Kasumi-1 (cell line): ENCODE measurements at regions not wholly inside any gene's neighbourhood (a gene's known extent, or its start where the extent isn't known, plus 50 kb on each side); places are given as distances from the start of the nearest gene placed in this dataset.

Experiments used
- DNase-seq, 2 experiments: peaks; one replicate each; lab custom pipeline; 2025; lab: John Stamatoyannopoulos, UW

DNA sequence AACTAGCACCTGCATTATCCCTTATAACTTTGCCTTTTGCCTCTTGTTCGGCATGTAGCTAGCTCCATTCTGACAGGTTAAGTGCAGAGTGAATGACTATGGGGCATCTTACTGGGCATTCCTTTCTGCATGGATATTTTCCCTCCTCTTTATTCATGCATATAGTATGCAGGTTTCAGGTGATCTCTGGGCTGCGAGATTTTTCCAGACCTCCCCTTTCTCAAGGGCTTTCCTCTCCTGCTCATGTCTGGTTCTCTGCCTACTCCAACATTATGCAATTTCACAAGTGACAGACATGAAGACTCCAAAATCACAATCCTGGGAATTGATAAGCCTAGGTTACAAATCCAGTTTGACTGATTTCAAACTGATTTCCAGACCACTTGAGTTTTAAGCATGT is 503.8 kb downstream of the NXPH1 start:
- DNase-seq, result no peak

DNA sequence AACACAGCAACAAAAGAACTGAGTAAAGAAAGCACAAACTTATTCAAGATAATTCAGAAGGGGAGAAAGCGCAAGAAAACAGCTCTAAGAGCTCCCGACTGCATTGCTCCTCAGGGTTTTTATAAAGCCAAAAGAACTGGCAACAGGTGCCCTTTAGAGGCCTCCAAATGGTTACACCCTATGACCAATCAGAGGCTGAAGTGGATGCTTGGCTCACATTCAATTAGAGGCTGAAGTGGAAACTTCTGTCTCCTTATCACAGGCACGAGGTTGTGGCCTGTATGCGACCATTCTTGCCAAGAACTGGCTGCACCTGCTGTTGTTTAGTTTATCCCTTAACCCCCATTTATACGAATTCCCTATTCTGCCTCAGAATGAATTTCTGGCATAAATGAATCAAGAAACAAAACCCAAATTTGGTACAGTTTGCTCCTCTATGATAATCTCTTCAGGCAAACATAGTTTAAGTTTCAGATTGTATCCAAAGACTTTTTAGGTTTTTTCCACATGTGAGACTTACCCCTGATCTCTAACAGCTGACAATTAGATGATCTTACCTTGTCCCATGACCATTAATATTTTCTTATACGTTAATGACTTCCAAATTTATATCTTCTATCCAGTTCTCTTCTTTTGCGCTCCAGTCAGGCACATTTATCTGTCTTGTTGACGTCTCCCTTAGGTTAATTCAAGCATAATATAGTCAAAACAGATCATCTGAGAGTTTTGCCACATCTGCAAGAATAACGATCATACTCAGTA is 504.8 kb downstream of the NXPH1 start:
- DNase-seq, result no peak

DNA sequence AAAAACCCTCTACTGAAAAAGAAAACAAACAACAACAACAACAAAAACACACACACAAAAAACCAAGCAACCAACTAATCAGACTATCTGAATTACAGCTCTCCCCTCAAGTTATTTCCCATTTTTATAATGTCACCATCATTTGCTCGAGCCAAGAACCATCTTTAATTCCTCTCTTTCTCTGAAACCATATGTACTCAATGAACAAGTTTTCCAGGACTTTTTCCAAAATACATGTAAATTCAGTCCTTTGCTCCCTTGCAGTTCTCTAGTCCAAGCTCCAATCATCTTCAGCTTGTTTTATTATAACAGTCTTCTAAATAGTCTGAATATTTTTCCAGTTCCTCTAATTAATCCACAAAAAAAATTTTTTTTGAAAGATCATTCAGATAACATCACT is 506.0 kb downstream of the NXPH1 start:
- DNase-seq, result no peak

- DNase-seq, result no peak
Observed at GRCh38 chr7:8963722-8964121, 530.3 kb downstream of the NXPH1 start.

GRCh38 chr7:8965177-8965576 is 531.8 kb downstream of the NXPH1 start:
- no peak for DNase-seq

DNA sequence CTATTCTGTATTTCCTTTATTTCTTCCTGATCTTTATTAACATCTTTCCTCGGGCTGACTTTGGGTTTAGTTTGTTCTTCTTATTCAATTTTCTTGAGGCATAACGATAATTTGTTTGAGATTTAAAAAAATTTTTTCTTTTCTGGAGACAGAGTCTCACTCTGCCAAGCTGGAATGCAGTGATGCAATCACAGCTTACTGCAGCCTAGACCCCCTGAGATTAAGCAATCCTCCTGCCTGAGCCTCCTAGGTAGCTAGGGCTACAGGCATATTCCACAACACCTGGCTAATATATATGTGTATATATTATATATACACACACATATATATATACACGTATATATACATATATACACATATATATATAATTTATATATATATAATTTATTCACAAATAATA is 540.2 kb downstream of the NXPH1 start:
- DNase-seq, result no peak

DNA sequence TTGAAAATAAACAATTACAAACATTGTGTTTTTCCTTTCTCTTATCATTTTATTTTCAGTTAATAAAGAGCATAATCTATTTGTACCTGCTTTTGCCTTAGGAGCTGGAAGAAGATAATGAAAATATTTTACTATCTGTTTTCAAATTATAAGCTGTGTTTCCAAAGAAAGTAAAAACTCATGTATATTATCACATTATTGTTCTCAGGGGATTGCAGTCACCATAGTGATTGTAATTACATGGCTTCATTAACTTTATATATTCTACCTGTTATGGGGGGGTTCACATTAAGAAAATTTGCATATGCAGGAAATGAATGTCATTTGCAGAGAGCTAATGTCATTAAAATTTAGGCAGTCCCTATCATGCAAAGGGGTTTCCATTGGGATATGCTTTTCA is 542.3 kb downstream of the NXPH1 start:
- no peak for DNase-seq

DNA sequence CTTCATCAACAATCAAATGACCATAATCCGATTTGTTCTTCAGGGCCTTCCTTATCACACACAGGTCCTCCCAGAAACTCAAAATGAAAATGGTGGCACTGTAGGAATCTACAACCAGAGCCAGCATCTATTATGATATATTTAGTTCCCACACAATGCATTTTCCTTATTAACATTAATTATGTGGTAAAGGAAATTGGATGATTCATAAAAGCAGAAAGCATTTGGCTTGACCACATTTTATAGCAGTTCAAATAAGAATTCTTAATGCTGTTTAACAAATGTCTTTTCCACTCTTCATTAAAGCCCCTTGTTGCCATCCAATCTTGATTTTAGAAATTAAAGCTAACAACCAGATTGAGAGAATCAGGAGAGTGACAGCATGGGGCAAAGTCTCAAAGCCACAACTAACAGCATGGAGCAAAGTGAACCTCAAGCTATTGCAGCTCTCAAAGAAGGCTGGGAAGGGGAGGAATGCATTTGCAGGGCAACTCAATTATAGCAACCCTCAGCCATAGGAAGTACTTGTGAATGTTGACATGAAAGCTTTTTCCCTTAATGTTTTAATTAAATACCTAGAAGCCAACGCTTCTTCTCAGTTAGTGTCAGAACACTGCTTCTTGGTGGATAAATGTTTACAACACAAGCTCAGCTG is 549.1 kb downstream of the NXPH1 start:
- no peak for DNase-seq

DNA sequence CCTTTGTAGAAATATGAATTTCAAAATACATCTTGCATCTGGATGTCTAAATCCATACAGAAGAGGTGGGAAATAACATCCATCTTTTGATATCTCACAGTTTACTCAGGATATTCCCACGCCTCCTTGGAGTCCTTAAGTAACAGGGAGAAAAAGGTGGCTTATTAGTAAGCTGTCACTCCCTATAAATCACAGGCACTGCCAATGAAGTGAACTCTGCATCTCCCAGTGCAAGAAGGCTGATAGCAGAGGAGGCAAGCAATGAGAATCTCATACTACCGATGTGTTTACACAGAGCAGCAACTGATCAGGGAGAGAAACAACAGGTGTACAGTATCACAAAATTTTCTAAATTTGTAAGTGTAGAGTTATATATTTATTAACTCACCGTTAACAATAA is 551.8 kb downstream of the NXPH1 start:
- no peak for DNase-seq

- DNase-seq, result no peak
Observed at GRCh38 chr7:8988267-8988666, 554.9 kb downstream of the NXPH1 start.

DNA sequence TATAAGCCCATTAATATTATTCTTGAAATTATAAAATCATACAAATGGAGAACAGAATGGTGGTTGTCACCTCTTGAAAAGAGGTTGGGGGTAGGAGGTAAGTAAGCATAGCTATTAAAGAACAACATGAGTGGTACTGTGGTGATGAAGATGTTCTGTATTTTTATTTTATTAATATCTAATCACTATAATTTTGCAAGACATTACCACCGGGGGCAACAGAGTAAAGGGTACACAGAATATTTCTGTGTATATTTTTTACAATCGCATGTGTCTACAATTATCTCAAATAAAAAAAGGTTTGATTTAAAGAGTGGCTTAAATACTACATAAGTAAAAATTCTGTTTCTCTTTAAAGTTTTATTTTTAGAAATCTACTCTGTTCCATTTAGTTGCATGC is 557.8 kb downstream of the NXPH1 start:
- no peak for DNase-seq

DNA sequence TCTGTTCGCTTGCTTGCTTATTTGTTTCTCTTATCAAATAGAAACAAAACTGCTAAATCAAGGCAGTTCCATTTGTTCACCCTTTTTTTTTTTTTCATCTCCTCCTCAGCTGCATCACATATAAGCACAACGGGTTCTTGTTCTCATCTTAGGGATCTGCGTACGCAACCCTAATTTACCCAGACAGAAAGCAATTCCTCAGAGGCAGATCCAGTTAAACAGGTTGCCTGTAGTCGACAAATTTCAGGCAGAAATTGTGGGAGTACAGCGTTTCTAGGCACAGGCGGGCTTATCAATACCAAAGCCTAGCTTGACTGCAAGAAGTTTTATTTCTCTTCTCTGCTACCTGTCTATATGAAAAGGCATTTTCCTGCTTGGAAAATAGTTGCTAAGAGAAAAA is 565.4 kb downstream of the NXPH1 start:
- no peak for DNase-seq

- DNase-seq, result no peak
Observed at GRCh38 chr7:9013940-9014339, 580.5 kb downstream of the NXPH1 start.

- DNase-seq, result no peak
Observed at GRCh38 chr7:9017286-9017685, 583.9 kb downstream of the NXPH1 start.

- DNase-seq, result no peak
Observed at GRCh38 chr7:9022456-9022855, 589.0 kb downstream of the NXPH1 start.

- no peak for DNase-seq
Observed at GRCh38 chr7:9023675-9024294, 590.4 kb downstream of the NXPH1 start.

DNA sequence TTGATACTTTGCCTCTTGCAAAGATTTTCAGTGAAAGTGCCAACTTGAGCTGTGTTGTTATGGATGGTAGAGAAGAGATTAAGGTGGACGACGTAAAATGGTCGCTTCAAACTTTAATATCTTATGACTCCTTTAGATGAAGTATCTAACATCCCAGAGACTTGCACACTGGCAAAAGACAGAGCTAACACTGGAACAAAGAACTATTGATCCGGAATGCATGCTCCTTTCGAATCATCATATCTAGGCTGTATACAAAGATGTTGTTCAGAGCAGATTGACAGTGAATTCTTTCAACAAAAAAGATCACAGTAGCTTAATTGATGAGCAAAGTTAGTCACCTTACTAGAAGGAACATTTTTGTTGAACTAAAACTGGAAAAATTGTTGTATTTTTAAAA is 592.7 kb downstream of the NXPH1 start:
- no peak for DNase-seq

GRCh38 chr7:9028012-9028411 is 594.6 kb downstream of the NXPH1 start:
- no peak for DNase-seq

DNA sequence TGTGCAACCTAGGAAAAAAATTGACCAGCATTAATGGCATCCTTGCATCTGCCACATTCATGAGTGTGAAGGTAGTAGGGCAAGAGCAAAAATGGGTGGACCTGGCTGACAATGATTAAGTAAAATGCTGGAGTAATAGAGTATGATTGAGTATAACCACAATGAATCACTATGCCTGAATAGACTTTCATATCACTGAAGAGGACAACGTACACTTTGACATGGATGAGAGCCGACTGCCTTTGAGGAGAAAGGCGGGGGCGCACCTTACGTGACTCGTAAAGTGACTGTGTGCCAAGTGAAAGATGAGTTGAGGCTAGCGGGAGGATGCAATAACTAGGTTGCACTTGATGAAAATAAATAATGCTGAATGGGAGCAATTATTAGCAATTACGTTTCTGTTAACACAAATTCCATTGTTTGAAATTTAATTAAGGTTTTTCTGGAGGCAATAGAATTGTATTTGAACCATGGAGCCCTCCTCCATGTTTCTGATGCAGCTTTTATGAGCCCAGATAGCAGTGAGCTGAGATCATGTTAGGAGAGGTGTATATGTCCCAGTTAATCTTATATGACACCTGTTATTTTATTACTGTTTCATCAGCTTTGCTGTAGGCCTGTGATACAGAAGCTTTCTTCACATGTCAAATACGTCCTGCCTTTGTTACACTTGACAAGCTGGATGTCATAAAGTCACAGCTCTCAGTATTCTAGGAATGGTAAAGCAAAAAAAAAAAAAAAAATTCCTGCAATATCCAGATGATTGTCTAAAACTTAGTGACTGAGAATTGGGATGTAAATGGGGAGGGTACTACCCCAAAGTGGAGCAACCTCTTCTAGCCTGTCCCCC is 596.5 kb downstream of the NXPH1 start:
- no peak for DNase-seq

DNA sequence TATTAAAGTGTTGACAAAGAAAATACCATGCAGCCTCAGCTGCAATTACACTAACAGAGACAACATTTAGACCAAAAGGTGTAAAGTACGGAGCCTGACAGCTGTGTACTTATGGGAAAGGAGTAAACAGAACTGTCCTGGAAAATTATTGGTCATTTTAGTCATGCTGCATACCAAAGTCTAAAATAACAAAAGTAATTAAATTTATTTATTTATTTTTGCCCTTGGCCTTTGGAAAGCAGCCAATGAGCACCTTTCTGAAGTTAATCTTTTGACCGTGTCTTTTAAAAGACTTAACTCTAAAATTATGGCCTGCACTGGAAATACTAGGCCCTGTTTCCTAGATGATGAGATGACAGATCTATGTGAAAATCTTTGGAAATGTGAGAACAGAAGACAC is 597.6 kb downstream of the NXPH1 start:
- DNase-seq, result no peak

GRCh38 chr7:9031386-9031785 is 598.0 kb downstream of the NXPH1 start:
- DNase-seq, result no peak

DNA sequence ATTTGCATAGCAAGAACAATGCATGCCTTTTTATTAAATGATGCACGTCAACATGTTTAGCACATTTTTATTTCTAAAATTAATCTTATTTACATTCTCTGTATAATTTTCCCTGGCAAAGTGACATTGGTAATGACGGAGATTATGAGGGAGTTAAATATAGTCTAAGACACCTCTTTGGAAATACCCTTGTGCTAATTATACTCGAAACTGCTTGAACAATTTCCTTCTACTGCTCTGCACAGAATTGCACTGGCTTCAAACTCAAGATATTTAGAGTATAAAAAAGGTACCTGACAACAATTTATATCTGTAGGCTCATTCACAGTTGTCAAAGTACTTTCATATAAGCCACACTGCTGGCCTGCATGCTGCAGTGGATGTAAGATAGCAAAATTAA is 602.7 kb downstream of the NXPH1 start:
- no peak for DNase-seq
